ENCODE measurements at regions not wholly inside any gene's neighbourhood (a gene's known extent, or its start where the extent isn't known, plus 50 kb on each side); places are given as distances from the start of the nearest gene placed in this dataset.

- 91% methylated on average over 1 of the region's 1 CpG for WGBS (ENCODE audit: insufficient coverage)
- no peak overlapping the region for H3K4me3 Mint-ChIP-seq
- peaks cover 7% of the 10 kb centered on the region for H3K36me3 Mint-ChIP-seq
- H3K9me3 Mint-ChIP-seq: no peaks in the 10 kb centered on the region
- peaks cover 10 to 13% of the 10 kb centered on the region in 2 donors for H3K27me3 Mint-ChIP-seq (ENCODE audit: low read depth in 2 of 2)
- DNase-seq (no peak), ATAC-seq (no peak)
- Histone ChIP-seq H3K27ac (ENCODE audit: low read length) (no peak overlapping the region), H3K36me3 (ENCODE audit: control insufficient read depth, insufficient read depth, low read length) (no peaks in the 10 kb centered on the region), H3K9me3 (ENCODE audit: control insufficient read depth, insufficient read depth, low read length) (no peaks in the 10 kb centered on the region), H3K4me3 (ENCODE audit: low read length) (no peak overlapping the region), H3K4me1 (ENCODE audit: control insufficient read depth, insufficient read depth, low read length) (peaks cover 6% of the 10 kb centered on the region), H3K27me3 (ENCODE audit: control insufficient read depth, insufficient read depth, low read length) (no peaks in the 10 kb centered on the region)
- H3K4me1 Mint-ChIP-seq: peaks cover 20% of the 10 kb centered on the region in 2 donors
- no peak overlapping the region for H3K27ac Mint-ChIP-seq
- TF ChIP-seq CTCF (IDR thresholded peaks at IDR 0.05): no peak
- intact Hi-C loops (cut with micrococcal nuclease): no loop called here
Observed at GRCh38 chr4:128549636-128550035, 259.9 kb upstream of the JADE1 start.

GRCh38 chr4:128548381-128548780, 260.8 kb upstream of the PGRMC2 start:
- peaks cover 12 to 13% of the 10 kb centered on the region in 2 donors for H3K27me3 Mint-ChIP-seq (ENCODE audit: low read depth in 2 of 2)
- WGBS (ENCODE audit: insufficient coverage): no CpG with 5 or more reads among the region's 1 CpG
- no peak overlapping the region for H3K4me3 Mint-ChIP-seq
- peaks cover 7% of the 10 kb centered on the region for H3K36me3 Mint-ChIP-seq
- intact Hi-C loops (cut with micrococcal nuclease): no loop called here
- H3K9me3 Mint-ChIP-seq: no peaks in the 10 kb centered on the region
- TF ChIP-seq CTCF (IDR thresholded peaks at IDR 0.05): no peak
- no peaks in the 10 kb centered on the region for H3K9me3 ChIP-seq (ENCODE audit: control insufficient read depth, insufficient read depth, low read length)
- ATAC-seq: no peak
- no peak overlapping the region for H3K27ac ChIP-seq (ENCODE audit: low read length)
- H3K4me1 ChIP-seq (ENCODE audit: control insufficient read depth, insufficient read depth, low read length): peaks cover 6% of the 10 kb centered on the region
- H3K27me3 ChIP-seq (ENCODE audit: control insufficient read depth, insufficient read depth, low read length): no peaks in the 10 kb centered on the region
- H3K27ac Mint-ChIP-seq: no peak overlapping the region
- H3K4me1 Mint-ChIP-seq: peaks cover 12% of the 10 kb centered on the region in 2 donors
- no peaks in the 10 kb centered on the region for H3K36me3 ChIP-seq (ENCODE audit: control insufficient read depth, insufficient read depth, low read length)
- H3K4me3 ChIP-seq (ENCODE audit: low read length): no peak overlapping the region
- DNase-seq: no peak

GRCh38 chr4:128544272-128544671, 256.7 kb upstream of the PGRMC2 start:
- ATAC-seq (no peak), DNase-seq (no peak)
- H3K4me1 Mint-ChIP-seq: no peaks in the 10 kb centered on the region
- H3K36me3 Mint-ChIP-seq: no peaks in the 10 kb centered on the region
- no peak overlapping the region for H3K4me3 ChIP-seq (ENCODE audit: low read length)
- no peak overlapping the region for H3K27ac ChIP-seq (ENCODE audit: low read length)
- no peaks in the 10 kb centered on the region for H3K4me1 ChIP-seq (ENCODE audit: control insufficient read depth, insufficient read depth, low read length)
- no peak overlapping the region for H3K4me3 Mint-ChIP-seq
- no peaks in the 10 kb centered on the region for H3K9me3 Mint-ChIP-seq
- peaks cover 6 to 8% of the 10 kb centered on the region in 2 donors for H3K27me3 Mint-ChIP-seq (ENCODE audit: low read depth in 2 of 2)
- no peaks in the 10 kb centered on the region for H3K9me3 ChIP-seq (ENCODE audit: control insufficient read depth, insufficient read depth, low read length)
- WGBS (ENCODE audit: insufficient coverage): 93% methylated on average over 5 of the region's 5 CpGs
- intact Hi-C loops (cut with micrococcal nuclease): no loop called here
- no peak for TF ChIP-seq CTCF (IDR thresholded peaks at IDR 0.05)
- H3K36me3 ChIP-seq (ENCODE audit: control insufficient read depth, insufficient read depth, low read length): no peaks in the 10 kb centered on the region
- H3K27me3 ChIP-seq (ENCODE audit: control insufficient read depth, insufficient read depth, low read length): no peaks in the 10 kb centered on the region
- no peak overlapping the region for H3K27ac Mint-ChIP-seq

GRCh38 chr4:128543696-128544095, 256.1 kb upstream of the PGRMC2 start:
- Histone ChIP-seq H3K4me3 (ENCODE audit: low read length) (no peak overlapping the region), H3K4me1 (ENCODE audit: control insufficient read depth, insufficient read depth, low read length) (no peaks in the 10 kb centered on the region), H3K9me3 (ENCODE audit: control insufficient read depth, insufficient read depth, low read length) (no peaks in the 10 kb centered on the region), H3K27me3 (ENCODE audit: control insufficient read depth, insufficient read depth, low read length) (no peaks in the 10 kb centered on the region), H3K36me3 (ENCODE audit: control insufficient read depth, insufficient read depth, low read length) (no peaks in the 10 kb centered on the region), H3K27ac (ENCODE audit: low read length) (no peak overlapping the region)
- Mint-ChIP-seq H3K4me1 (no peaks in the 10 kb centered on the region), H3K36me3 (no peaks in the 10 kb centered on the region), H3K27me3 (ENCODE audit: low read depth in 2 of 2) (peaks cover 6 to 8% of the 10 kb centered on the region in 2 donors), H3K27ac (no peak overlapping the region), H3K4me3 (no peak overlapping the region), H3K9me3 (no peaks in the 10 kb centered on the region)
- intact Hi-C loops (cut with micrococcal nuclease): no loop called here
- no peak for TF ChIP-seq CTCF (IDR thresholded peaks at IDR 0.05)
- no peak for DNase-seq
- WGBS (ENCODE audit: insufficient coverage): 78% methylated on average over 6 of the region's 6 CpGs
- no peak for ATAC-seq
